SK-N-MC (cell line): ENCODE measurements at regions not wholly inside any gene's neighbourhood (a gene's known extent, or its start where the extent isn't known, plus 50 kb on each side); places are given as distances from the start of the nearest gene placed in this dataset.
A peak's percentile ranks its signal among the peaks of the same experiment; 100 is the strongest.

Experiments
- DNase-seq: peaks from one replicate; pipeline ENCODE4 v3.0.0-alpha.2; 2011; ENCODE audit warnings: low read depth, low spot score
- H3K27ac ChIP-seq: fragments of 200-600 bp; sonication (generic); 2 replicates; pipeline ENCODE4 v1.5.1; 2016; ENCODE audit warnings: mixed run types
- H3K36me3 ChIP-seq: fragments of 200-600 bp; sonication (generic); 2 replicates; pipeline ENCODE4 v1.6.1; 2017; ENCODE audit warnings: antibody characterized with exemption, low read length, mixed read lengths; ENCODE audit not compliant: insufficient read depth
- H3K4me3 ChIP-seq: fragments of 200-600 bp; sonication (generic); 2 replicates; pipeline ENCODE4 v1.5.1; 2016
- H3K9ac ChIP-seq: fragments of 200-600 bp; sonication (generic); 2 replicates; pipeline ENCODE4 v1.8.0; 2017; ENCODE audit warnings: mixed run types, mixed read lengths; ENCODE audit not compliant: insufficient read length
- H3K9me3 ChIP-seq: fragments of 200-600 bp; sonication (generic); 2 replicates; pipeline ENCODE4 v1.6.1; 2017; ENCODE audit warnings: low read depth, mild to moderate bottlenecking, antibody characterized with exemption, low read length, moderate library complexity, mixed read lengths
- EZH2 ChIP-seq: fragments of 200-600 bp; sonication (generic); IDR thresholded peaks from one replicate; pipeline ENCODE4 v1.6.1; 2017; ENCODE audit warnings: antibody characterized with exemption
- FOXP2 ChIP-seq: optimal IDR thresholded peaks from 2 replicates; pipeline ENCODE3; 2011; ENCODE audit warnings: mild to moderate bottlenecking, moderate library complexity; ENCODE audit not compliant: insufficient read depth; ENCODE audit errors: extremely low read length, control extremely low read depth
- POLR2AphosphoS5 ChIP-seq: IDR thresholded peaks from 2 replicates; pipeline ENCODE4 v1.6.1; 2012; ENCODE audit warnings: mild to moderate bottlenecking, low read depth, low read length, borderline replicate concordance

- TF ChIP-seq EZH2, result no peak
- no peak for TF ChIP-seq FOXP2
- no peak for TF ChIP-seq POLR2AphosphoS5
- H3K36me3 ChIP-seq, result no peaks in the 10 kb centered on the region
- H3K4me3 ChIP-seq, result no peak overlapping the region
- no peak overlapping the region for H3K9ac ChIP-seq
- no peak for DNase-seq
- no peak overlapping the region for H3K27ac ChIP-seq
- H3K9me3 ChIP-seq, result no peaks in the 10 kb centered on the region
Observed at GRCh38 chr5:89615839-89616518, 733.0 kb upstream of the MEF2C start.

GRCh38 chr5:89613222-89613956 lies 730.4 kb upstream of the MEF2C start:
- DNase-seq, result no peak

GRCh38 chr5:89606939-89607534 lies 724.1 kb upstream of the MEF2C start:
- Histone ChIP-seq H3K9me3 (no peaks in the 10 kb centered on the region), H3K4me3 (no peak overlapping the region), H3K27ac (no peak overlapping the region), H3K36me3 (no peaks in the 10 kb centered on the region), H3K9ac (no peak overlapping the region)
- no peak for DNase-seq
- TF ChIP-seq POLR2AphosphoS5, result no peak
- TF ChIP-seq EZH2, result no peak
- TF ChIP-seq FOXP2, result no peak

More at GRCh38 chr5:89613222-89613956, 730.4 kb upstream of the MEF2C start:
- TF ChIP-seq FOXP2 (no peak), POLR2AphosphoS5 (no peak), EZH2 (no peak)
- no peak overlapping the region for H3K27ac ChIP-seq
- no peaks in the 10 kb centered on the region for H3K36me3 ChIP-seq
- no peak overlapping the region for H3K9ac ChIP-seq
- no peak overlapping the region for H3K4me3 ChIP-seq
- H3K9me3 ChIP-seq, result no peaks in the 10 kb centered on the region

GRCh38 chr5:89604342-89604741 lies 721.4 kb upstream of the MEF2C start:
- Histone ChIP-seq H3K27ac (no peak overlapping the region), H3K36me3 (no peaks in the 10 kb centered on the region), H3K9ac (no peak overlapping the region), H3K9me3 (no peaks in the 10 kb centered on the region), H3K4me3 (no peak overlapping the region)
- no peak for DNase-seq
- TF ChIP-seq FOXP2 (no peak), EZH2 (no peak), POLR2AphosphoS5 (no peak)

GRCh38 chr5:89601880-89602279 lies 718.9 kb upstream of the MEF2C start:
- no peaks in the 10 kb centered on the region for H3K36me3 ChIP-seq
- no peak overlapping the region for H3K27ac ChIP-seq
- H3K4me3 ChIP-seq, result no peak overlapping the region
- no peak for DNase-seq
- H3K9me3 ChIP-seq, result no peaks in the 10 kb centered on the region
- TF ChIP-seq EZH2 (no peak), POLR2AphosphoS5 (no peak), FOXP2 (no peak)
- H3K9ac ChIP-seq, result no peak overlapping the region

- H3K27ac ChIP-seq, result no peak overlapping the region
- DNase-seq, result no peak
- H3K9me3 ChIP-seq, result no peaks in the 10 kb centered on the region
- no peak overlapping the region for H3K9ac ChIP-seq
- H3K4me3 ChIP-seq, result no peak overlapping the region
- no peaks in the 10 kb centered on the region for H3K36me3 ChIP-seq
- TF ChIP-seq FOXP2 (no peak), EZH2 (no peak), POLR2AphosphoS5 (no peak)
Observed at GRCh38 chr5:89597878-89598277, 714.9 kb upstream of the MEF2C start.

GRCh38 chr5:89596821-89597220 lies 713.8 kb upstream of the MEF2C start:
- Histone ChIP-seq H3K27ac (no peak overlapping the region), H3K9ac (no peak overlapping the region)
- no peak for TF ChIP-seq EZH2
- TF ChIP-seq FOXP2, result no peak
- TF ChIP-seq POLR2AphosphoS5, result no peak

GRCh38 chr5:89595056-89595455 lies 712.1 kb upstream of the MEF2C start:
- H3K27ac ChIP-seq, result peak overlapping the region; percentile 44; the same call in 1 of the 2 replicates
- H3K9me3 ChIP-seq, result no peaks in the 10 kb centered on the region
- H3K4me3 ChIP-seq, result peak overlapping the region; percentile 38
- no peaks in the 10 kb centered on the region for H3K36me3 ChIP-seq
- H3K9ac ChIP-seq, result no peak overlapping the region
- peak; percentile 44 for DNase-seq
- no peak for TF ChIP-seq FOXP2
- TF ChIP-seq POLR2AphosphoS5, result no peak

More at GRCh38 chr5:89596821-89597220, 713.8 kb upstream of the MEF2C start:
- DNase-seq, result no peak
- no peaks in the 10 kb centered on the region for H3K36me3 ChIP-seq
- no peaks in the 10 kb centered on the region for H3K9me3 ChIP-seq
- H3K4me3 ChIP-seq, result no peak overlapping the region
